CD4-positive, alpha-beta memory T cell (primary cell): ENCODE measurements at regions not wholly inside any gene's neighbourhood (a gene's known extent, or its start where the extent isn't known, plus 50 kb on each side); places are given as distances from the start of the nearest gene placed in this dataset.

Experiments used
- CTCF ChIA-PET: fragments of 350-600 bp; sonication (Branson Sonifier 250); formaldehyde crosslinking; loops from one replicate; lab custom pipeline; 2021; ENCODE audit warnings: inconsistent platforms; ENCODE audit not compliant: partially characterized antibody; lab: Charles Lee
- POLR2A ChIA-PET: fragments of 350-600 bp; sonication (Branson Sonifier 250); formaldehyde crosslinking; loops from one replicate; lab custom pipeline; 2021; ENCODE audit not compliant: partially characterized antibody; lab: Charles Lee
- DNase-seq, 5 donors: peaks; one replicate each; pipeline versions ENCODE4 v3.0.0 to v3.0.0-alpha.2; 2020 to 2022; ENCODE audit warnings: mixed read lengths in 1 of 5
- H3K27ac ChIP-seq: one replicate; pipeline ENCODE4 v1.7.0; 2013; ENCODE audit warnings: low read depth, low read length
- H3K27me3 ChIP-seq: 2 replicates; pipeline ENCODE4 v1.7.0; 2013; ENCODE audit warnings: mild to moderate bottlenecking, low read length, moderate library complexity; ENCODE audit not compliant: insufficient read depth
- H3K36me3 ChIP-seq: 2 replicates; pipeline ENCODE4 v1.7.0; 2013; ENCODE audit warnings: mild to moderate bottlenecking, low read length, moderate library complexity; ENCODE audit not compliant: insufficient read depth
- H3K4me1 ChIP-seq: 2 replicates; pipeline ENCODE4 v1.7.0; 2013; ENCODE audit warnings: mild to moderate bottlenecking, low read length, moderate library complexity; ENCODE audit not compliant: insufficient read depth
- H3K4me3 ChIP-seq, 2 donors: one replicate each; pipeline ENCODE4 v1.7.0; 2013; ENCODE audit warnings: low read length in 2 of 2, mild to moderate bottlenecking in 1 of 2
- H3K9me3 ChIP-seq, 2 donors: one replicate each; pipeline ENCODE4 v1.7.0; 2013; ENCODE audit warnings: low read length in 2 of 2, control low read depth in 1 of 2; ENCODE audit not compliant: control insufficient read depth in 1 of 2
- H3K27ac Mint-ChIP-seq, 7 donors: one replicate each; pipeline ENCODE4 v1.8.0; 2020 to 2021; ENCODE audit warnings: mixed read lengths in 7 of 7, mild to moderate bottlenecking in 6 of 7, inconsistent platforms in 3 of 7, moderate library complexity in 3 of 7
- H3K27me3 Mint-ChIP-seq, 2 donors: one replicate each; pipeline ENCODE4 v1.8.0; 2020 to 2021; ENCODE audit warnings: mixed read lengths in 2 of 2
- H3K36me3 Mint-ChIP-seq, 2 donors: one replicate each; pipeline ENCODE4 v1.8.0; 2020 to 2021; ENCODE audit warnings: mixed read lengths in 2 of 2, inconsistent platforms in 1 of 2, mild to moderate bottlenecking in 1 of 2
- H3K4me1 Mint-ChIP-seq, 4 donors: one replicate each; pipeline ENCODE4 v1.8.0; 2020 to 2021; ENCODE audit warnings: mixed read lengths in 4 of 4, mild to moderate bottlenecking in 1 of 4
- H3K4me3 Mint-ChIP-seq, 8 donors: one replicate each; pipeline ENCODE4 v1.8.0; 2020 to 2021; ENCODE audit warnings: mixed read lengths in 8 of 8, mild to moderate bottlenecking in 7 of 8, moderate library complexity in 6 of 8, inconsistent platforms in 3 of 8
- H3K9me3 Mint-ChIP-seq, 8 donors: one replicate each; pipeline ENCODE4 v1.8.0; 2020 to 2021; ENCODE audit warnings: mixed read lengths in 8 of 8, mild to moderate bottlenecking in 5 of 8, inconsistent platforms in 3 of 8, moderate library complexity in 1 of 8
- intact Hi-C: fragments of 100-400 bp; cut with micrococcal nuclease; formaldehyde crosslinking; loops from one replicate; pipeline ENCODE4 v1.15.1; 2023

DNA sequence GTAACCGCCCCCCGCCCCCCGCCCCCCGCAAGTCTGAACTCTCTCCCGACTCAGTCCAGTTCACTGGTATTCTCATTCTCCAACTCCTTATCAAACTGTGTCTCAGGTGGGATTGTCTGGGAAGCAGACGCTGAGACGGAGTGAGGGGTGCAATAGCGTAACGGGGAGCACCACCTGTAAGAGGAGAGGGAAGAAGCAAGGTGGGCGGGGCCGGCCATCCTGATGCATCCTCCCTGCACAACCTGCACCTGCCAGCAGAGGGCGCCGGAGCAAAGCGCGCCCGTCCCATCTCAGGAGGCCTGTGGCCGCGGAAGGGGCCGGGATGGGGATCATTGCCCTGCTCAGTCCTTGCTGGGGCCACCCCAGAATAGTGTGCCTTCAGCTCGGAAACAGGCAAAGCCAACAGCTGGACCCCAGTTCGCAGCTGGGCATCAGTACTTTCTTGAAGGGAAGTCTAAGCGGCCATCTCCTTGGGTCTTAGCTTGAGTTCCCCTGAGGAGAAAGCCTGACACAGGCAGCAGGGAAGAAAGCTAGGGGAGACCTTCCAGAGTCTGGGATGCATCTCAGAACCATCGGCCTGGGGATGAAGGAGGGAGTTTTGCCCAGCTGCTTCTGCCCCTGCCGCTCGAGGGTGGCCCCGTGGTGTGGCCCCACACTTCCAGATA is 208.0 kb downstream of the TFCP2L1 start:
- Mint-ChIP-seq H3K4me3 (no peak overlapping the region), H3K4me1 (peaks cover 0 to 7% (median 0%) of the 10 kb centered on the region in 4 donors), H3K9me3 (no peaks in the 10 kb centered on the region), H3K27ac (no peak overlapping the region), H3K27me3 (peaks cover 10 to 16% of the 10 kb centered on the region in 2 donors), H3K36me3 (no peaks in the 10 kb centered on the region)
- ChIA-PET POLR2A (no interaction called here), CTCF (interaction anchor here (0.6 to 4.5 kb wide), 11 partner anchors 9 to 132 kb away, joined by 3 to 32 read pairs (median 4); no protein-coding TSS in a partner anchor)
- no peaks in the 10 kb centered on the region for H3K4me1 ChIP-seq
- intact Hi-C loops: no loop called here
- H3K9me3 ChIP-seq: no peaks in the 10 kb centered on the region
- H3K4me3 ChIP-seq: no peak overlapping the region
- H3K27ac ChIP-seq: no peak overlapping the region
- no peaks in the 10 kb centered on the region for H3K36me3 ChIP-seq
- peak in 4 of 5 donors; percentile 30 to 40 (median 36) for DNase-seq
- no peaks in the 10 kb centered on the region for H3K27me3 ChIP-seq

- Histone ChIP-seq H3K4me1 (no peaks in the 10 kb centered on the region), H3K27ac (no peak overlapping the region), H3K4me3 (no peak overlapping the region), H3K9me3 (no peaks in the 10 kb centered on the region), H3K36me3 (no peaks in the 10 kb centered on the region), H3K27me3 (no peaks in the 10 kb centered on the region)
- CTCF ChIA-PET: interaction anchor here (0.7 to 4.8 kb wide), 7 partner anchors 8 to 382 kb away, joined by 4 to 34 read pairs (median 5); no protein-coding TSS in a partner anchor
- peaks cover 0 to 7% (median 0%) of the 10 kb centered on the region in 4 donors for H3K4me1 Mint-ChIP-seq
- H3K27me3 Mint-ChIP-seq: peaks cover 14 to 17% of the 10 kb centered on the region in 2 donors
- POLR2A ChIA-PET: no interaction called here
- H3K4me3 Mint-ChIP-seq: no peak overlapping the region
- H3K9me3 Mint-ChIP-seq: no peaks in the 10 kb centered on the region
- H3K27ac Mint-ChIP-seq: no peak overlapping the region
- no peaks in the 10 kb centered on the region for H3K36me3 Mint-ChIP-seq
- DNase-seq: no peak
- intact Hi-C loops: no loop called here
Observed at GRCh38 chr2:121078899-121079298, 206.1 kb downstream of the TFCP2L1 start.

- Histone ChIP-seq H3K27me3 (no peaks in the 10 kb centered on the region), H3K4me3 (no peak overlapping the region), H3K9me3 (no peaks in the 10 kb centered on the region), H3K36me3 (no peaks in the 10 kb centered on the region), H3K4me1 (no peaks in the 10 kb centered on the region), H3K27ac (no peak overlapping the region)
- peak in 4 of 5 donors; percentile 8 to 29 (median 20) for DNase-seq
- no peaks in the 10 kb centered on the region for H3K36me3 Mint-ChIP-seq
- no peak overlapping the region for H3K27ac Mint-ChIP-seq
- no peaks in the 10 kb centered on the region for H3K9me3 Mint-ChIP-seq
- CTCF ChIA-PET: interaction anchor here (0.7 to 4.8 kb wide), 13 partner anchors 8 to 386 kb away, joined by 3 to 34 read pairs (median 4); no protein-coding TSS in a partner anchor
- POLR2A ChIA-PET: no interaction called here
- H3K4me3 Mint-ChIP-seq: no peak overlapping the region
- H3K4me1 Mint-ChIP-seq: peaks cover 0 to 3% (median 0%) of the 10 kb centered on the region in 4 donors
- peaks cover 14 to 17% of the 10 kb centered on the region in 2 donors for H3K27me3 Mint-ChIP-seq
- intact Hi-C loops: no loop called here
Observed at GRCh38 chr2:121080013-121080772, 204.8 kb downstream of the TFCP2L1 start.

DNA sequence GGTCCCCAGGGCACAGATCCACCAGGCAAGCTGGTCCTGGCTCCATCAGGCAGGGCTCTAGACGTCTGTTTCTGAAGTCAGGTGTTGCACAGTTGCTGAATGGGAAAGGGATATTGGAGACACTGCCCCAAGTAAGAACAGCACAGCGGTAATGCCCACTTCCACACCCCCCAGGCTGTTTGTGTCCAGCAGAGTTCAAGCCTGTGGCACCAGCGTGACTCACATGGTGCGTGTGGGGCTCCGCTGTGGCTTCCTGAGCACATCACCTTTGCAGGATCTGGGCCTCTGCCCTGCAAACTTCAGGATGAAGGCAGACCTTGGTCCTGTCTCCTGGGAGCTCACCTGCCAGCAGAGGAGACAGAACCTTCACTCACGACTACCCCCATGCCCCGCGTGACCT is 203.3 kb downstream of the TFCP2L1 start:
- intact Hi-C loops: no loop called here
- no peaks in the 10 kb centered on the region for H3K4me1 ChIP-seq
- H3K4me3 ChIP-seq: no peak overlapping the region
- H3K9me3 Mint-ChIP-seq: no peaks in the 10 kb centered on the region
- H3K36me3 Mint-ChIP-seq: no peaks in the 10 kb centered on the region
- H3K27ac ChIP-seq: no peak overlapping the region
- peaks cover 12 to 14% of the 10 kb centered on the region in 2 donors for H3K27me3 Mint-ChIP-seq
- no peak overlapping the region for H3K4me3 Mint-ChIP-seq
- POLR2A ChIA-PET: no interaction called here
- H3K4me1 Mint-ChIP-seq: peaks cover 0 to 3% (median 0%) of the 10 kb centered on the region in 4 donors
- CTCF ChIA-PET: interaction anchor here (1.1 to 4.8 kb wide), 2 partner anchors 11 to 22 kb away, joined by 6 to 34 read pairs; no protein-coding TSS in a partner anchor
- no peak for DNase-seq
- no peaks in the 10 kb centered on the region for H3K36me3 ChIP-seq
- H3K9me3 ChIP-seq: no peaks in the 10 kb centered on the region
- no peaks in the 10 kb centered on the region for H3K27me3 ChIP-seq
- no peak overlapping the region for H3K27ac Mint-ChIP-seq

GRCh38 chr2:121082191-121082590 is 202.8 kb downstream of the TFCP2L1 start:
- Mint-ChIP-seq H3K36me3 (no peaks in the 10 kb centered on the region), H3K4me3 (no peak overlapping the region), H3K9me3 (no peaks in the 10 kb centered on the region), H3K27me3 (peaks cover 9 to 12% of the 10 kb centered on the region in 2 donors), H3K27ac (no peak overlapping the region), H3K4me1 (no peaks in the 10 kb centered on the region)
- DNase-seq: no peak
- no peak overlapping the region for H3K4me3 ChIP-seq
- CTCF ChIA-PET: interaction anchor here (0.7 to 4.8 kb wide), 3 partner anchors 10 to 26 kb away, joined by 3 to 34 read pairs (median 6); no protein-coding TSS in a partner anchor
- no peaks in the 10 kb centered on the region for H3K27me3 ChIP-seq
- no peak overlapping the region for H3K27ac ChIP-seq
- POLR2A ChIA-PET: no interaction called here
- no peaks in the 10 kb centered on the region for H3K9me3 ChIP-seq
- H3K36me3 ChIP-seq: no peaks in the 10 kb centered on the region
- H3K4me1 ChIP-seq: no peaks in the 10 kb centered on the region
- intact Hi-C loops: no loop called here

DNA sequence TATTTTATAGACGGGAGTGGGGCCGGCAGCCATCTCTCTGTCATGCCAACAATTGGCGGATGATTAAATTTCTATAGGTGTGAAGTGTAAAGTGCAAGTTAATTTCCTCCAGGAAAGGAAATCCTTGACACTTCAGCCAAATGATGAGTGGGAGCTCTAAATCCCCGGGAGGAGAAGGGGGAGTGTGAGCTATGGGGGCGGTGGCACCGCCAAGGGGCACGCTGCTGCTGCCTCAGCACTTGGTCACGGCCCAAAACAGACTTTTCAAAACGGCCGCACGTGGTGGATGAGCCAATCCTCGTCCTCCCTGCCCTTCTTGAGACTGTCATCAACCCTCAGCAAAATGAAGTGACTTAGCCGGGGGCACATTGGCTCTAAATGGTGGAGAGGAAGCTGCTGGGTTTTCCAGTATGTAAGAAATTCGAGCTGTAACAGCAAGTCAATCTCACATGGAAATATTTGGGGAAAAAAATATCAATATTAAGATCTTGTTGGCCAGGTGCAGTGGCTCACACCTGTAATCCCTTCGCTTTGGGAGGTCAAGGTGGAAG is 200.8 kb downstream of the TFCP2L1 start:
- Mint-ChIP-seq H3K27ac (no peak overlapping the region), H3K27me3 (peaks cover 8 to 12% of the 10 kb centered on the region in 2 donors), H3K4me3 (no peak overlapping the region), H3K9me3 (no peaks in the 10 kb centered on the region), H3K4me1 (no peaks in the 10 kb centered on the region), H3K36me3 (no peaks in the 10 kb centered on the region)
- H3K9me3 ChIP-seq: no peaks in the 10 kb centered on the region
- no peaks in the 10 kb centered on the region for H3K36me3 ChIP-seq
- ChIA-PET CTCF (interaction anchor here (0.7 to 1.3 kb wide), 2 partner anchors 9 to 1337 kb away, joined by 3 to 4 read pairs; no protein-coding TSS in a partner anchor), POLR2A (no interaction called here)
- intact Hi-C loops: no loop called here
- no peak overlapping the region for H3K27ac ChIP-seq
- no peak overlapping the region for H3K4me3 ChIP-seq
- H3K4me1 ChIP-seq: no peaks in the 10 kb centered on the region
- no peaks in the 10 kb centered on the region for H3K27me3 ChIP-seq
- no peak for DNase-seq

GRCh38 chr2:121085801-121086200 is 199.2 kb downstream of the TFCP2L1 start:
- no peak overlapping the region for H3K4me3 ChIP-seq
- ChIA-PET CTCF (interaction anchor here (4.2 kb wide), 1 partner anchor 10 kb away, joined by 32 read pairs; no protein-coding TSS in a partner anchor), POLR2A (no interaction called here)
- H3K36me3 ChIP-seq: no peaks in the 10 kb centered on the region
- no peaks in the 10 kb centered on the region for H3K4me1 ChIP-seq
- H3K27me3 ChIP-seq: no peaks in the 10 kb centered on the region
- no peaks in the 10 kb centered on the region for H3K4me1 Mint-ChIP-seq
- H3K27ac ChIP-seq: no peak overlapping the region
- peaks cover 7 to 9% of the 10 kb centered on the region in 2 donors for H3K27me3 Mint-ChIP-seq
- no peaks in the 10 kb centered on the region for H3K9me3 Mint-ChIP-seq
- no peak overlapping the region for H3K27ac Mint-ChIP-seq
- DNase-seq: no peak
- intact Hi-C loops: no loop called here
- no peaks in the 10 kb centered on the region for H3K9me3 ChIP-seq
- H3K36me3 Mint-ChIP-seq: no peaks in the 10 kb centered on the region
- H3K4me3 Mint-ChIP-seq: no peak overlapping the region
